T-helper 2 cell treated with Interferon-gamma antibody and Interleukin-4, amounts not matched to agents 100 ng/mL and 5 ng/mL, for 36 hours (primary cell): ENCODE measurements at regions not wholly inside any gene's neighbourhood (a gene's known extent, or its start where the extent isn't known, plus 50 kb on each side); places are given as distances from the start of the nearest gene placed in this dataset.

Experiments used
- intact Hi-C: fragments of 100-400 bp; cut with micrococcal nuclease; formaldehyde crosslinking; loops from one replicate; pipeline ENCODE4 v1.15.1; 2023

DNA sequence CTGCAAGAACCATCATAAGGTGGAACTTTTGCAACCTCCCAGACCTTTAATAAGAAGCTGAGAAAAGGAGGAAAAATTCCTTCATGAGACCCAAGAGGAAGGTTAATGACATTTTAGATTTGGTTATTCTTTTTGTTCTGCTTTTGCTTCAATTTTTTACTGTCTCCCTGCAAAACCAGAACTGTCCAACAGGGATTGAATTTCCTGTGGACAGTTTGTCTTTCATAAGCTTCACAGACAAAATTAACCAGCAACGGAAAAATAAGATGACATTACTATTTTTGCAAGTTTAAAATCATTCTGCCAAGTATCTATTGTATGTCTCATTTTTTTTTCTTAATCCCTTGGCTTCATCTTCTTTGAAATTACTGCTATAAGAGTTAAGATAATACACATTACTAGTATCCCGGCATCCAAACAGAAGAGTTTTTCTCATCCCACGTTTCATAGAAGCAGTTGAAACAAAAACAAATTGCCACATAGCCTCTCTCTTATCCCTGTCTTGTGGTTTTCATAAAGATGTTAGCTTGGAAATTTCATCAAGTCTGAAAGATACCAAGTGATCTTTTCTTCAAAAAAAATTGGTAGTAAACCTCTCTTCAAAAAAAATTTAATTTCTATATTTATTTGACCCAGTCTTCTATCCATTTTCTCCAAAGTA lies 465.3 kb upstream of the PTBP2 start:
- intact Hi-C loops, result no loop called here

DNA sequence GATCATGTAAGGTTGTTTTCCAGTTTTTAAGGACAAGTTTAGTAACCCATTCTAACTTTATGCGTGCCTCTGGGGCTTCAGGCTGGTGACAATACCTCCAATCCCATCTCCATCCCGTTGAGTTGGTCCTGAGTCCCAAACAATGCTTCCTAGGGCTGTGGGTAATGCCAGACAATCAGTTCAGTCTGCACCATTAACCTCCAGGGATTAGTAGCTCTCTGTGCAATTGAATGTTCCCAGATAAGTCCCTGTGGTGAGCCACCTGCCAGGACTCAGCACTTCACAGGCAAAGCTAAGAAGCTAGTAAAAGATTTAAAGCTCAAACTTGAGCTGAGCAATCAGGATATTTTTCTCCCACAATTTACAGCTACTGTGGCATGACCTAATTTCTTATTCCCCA lies 462.2 kb upstream of the PTBP2 start:
- intact Hi-C loops, result no loop called here

DNA sequence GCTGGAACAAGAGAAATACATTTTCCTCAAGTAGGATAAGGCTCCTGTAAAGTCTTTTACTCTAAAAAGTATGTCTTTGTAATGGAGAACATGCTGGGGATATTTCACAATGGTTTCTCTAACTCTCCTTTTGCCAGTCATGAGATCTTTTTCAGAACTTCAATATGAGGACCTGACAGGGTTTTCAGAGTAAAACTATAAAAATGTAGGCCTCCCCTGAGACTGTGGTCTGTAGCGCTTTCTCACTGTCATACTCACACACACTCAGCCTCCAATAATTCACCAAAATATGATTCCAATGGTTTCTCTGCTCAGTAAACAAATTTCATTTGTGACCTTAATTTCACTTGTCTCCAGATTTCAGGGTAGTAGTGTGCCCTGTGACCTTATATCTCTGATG lies 440.1 kb upstream of the PTBP2 start:
- intact Hi-C loops, result no loop called here

DNA sequence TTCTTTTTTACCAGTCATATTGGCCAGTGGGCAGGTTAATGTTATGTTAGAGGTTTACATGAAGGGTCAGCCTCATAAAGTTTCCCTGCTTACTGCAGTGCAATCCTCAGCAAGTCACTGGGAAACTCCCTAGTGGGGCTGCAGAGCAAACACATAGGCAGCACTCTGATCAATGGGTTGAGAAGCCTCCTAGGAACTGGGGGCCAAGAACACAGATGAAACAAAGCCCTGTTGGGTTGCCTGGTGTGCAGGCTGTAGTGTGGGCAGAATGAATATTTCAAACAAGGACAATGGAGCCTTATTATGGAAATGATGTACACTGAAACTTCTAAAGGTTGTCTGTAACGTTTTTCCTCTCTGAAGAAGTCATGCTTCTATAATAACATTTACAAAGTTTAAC lies 431.6 kb upstream of the PTBP2 start:
- intact Hi-C loops, result no loop called here

DNA sequence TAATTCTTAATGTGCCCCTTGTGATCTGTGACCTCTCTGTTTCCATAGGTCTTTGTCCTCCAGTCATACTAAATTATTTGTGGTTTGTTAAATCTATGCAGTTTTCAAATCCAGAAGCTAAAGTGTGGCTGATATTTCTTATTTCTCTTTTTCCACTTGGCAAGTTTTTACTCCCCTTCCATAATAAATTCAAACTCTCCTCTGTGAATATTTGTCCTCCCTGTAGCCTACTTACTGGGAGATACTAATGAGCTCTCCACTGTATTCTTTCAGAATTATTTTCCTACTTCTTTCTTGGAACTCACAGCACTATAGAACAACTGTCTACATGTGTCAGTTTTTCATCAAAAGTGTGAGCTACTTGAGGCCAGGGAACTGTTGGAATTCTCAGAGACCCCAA lies 430.8 kb upstream of the PTBP2 start:
- intact Hi-C loops, result no loop called here

DNA sequence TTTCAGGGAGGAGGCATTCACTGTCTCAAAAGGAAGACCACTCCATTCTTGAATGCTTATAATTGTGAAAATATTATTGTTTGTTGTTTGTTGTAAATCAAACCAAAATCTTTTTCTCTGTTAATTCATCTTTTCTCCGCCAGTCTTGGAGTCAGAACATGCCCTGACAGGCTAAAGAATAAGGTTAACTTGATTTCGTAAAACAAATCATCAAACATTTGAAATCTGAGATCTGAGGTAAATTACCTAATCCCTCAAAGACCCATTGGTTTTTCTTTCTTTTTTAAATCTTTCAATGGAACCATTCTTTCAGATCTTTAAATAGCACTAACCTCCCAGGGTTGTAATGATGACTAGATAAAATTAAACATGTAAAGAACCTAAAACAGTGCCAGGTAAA lies 430.1 kb upstream of the PTBP2 start:
- intact Hi-C loops, result no loop called here

DNA sequence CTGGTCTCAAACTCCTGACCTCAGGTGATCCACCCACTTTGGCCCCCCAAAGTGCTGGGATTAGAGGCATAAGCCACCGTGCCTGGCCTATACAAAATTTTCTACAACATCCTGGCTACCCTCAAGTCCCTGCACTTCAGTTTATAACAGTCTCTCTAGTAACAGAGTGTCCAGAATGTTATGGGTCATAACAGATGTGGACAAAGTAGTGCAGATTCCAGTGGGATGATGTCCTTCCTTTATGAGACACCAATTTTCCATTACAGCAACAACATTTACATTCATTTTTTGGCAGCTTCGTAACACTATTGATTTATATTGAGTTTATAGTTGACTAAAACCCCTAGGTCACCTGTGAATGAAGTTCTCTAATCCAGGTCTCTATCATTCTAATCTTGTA lies 429.4 kb upstream of the PTBP2 start:
- intact Hi-C loops, result no loop called here

DNA sequence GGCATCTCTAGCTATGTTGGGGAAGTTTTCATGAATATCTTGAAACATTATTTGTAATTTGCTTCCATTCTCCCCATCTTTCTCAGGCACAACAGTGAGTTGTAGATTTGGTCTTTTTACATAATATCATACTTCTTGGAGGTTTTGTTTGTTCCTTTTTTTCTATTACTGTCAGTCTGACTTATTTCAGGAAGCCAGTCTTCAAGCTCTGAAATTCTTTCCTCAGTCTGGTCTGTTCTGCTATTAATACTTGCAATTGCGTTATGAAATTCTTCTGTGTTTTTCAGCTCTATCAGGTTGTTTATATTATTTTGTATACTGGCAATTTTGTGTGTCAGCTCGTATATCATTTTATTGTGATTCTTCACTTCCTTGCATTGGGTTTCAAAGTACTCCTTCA lies 424.6 kb upstream of the PTBP2 start:
- intact Hi-C loops, result no loop called here

DNA sequence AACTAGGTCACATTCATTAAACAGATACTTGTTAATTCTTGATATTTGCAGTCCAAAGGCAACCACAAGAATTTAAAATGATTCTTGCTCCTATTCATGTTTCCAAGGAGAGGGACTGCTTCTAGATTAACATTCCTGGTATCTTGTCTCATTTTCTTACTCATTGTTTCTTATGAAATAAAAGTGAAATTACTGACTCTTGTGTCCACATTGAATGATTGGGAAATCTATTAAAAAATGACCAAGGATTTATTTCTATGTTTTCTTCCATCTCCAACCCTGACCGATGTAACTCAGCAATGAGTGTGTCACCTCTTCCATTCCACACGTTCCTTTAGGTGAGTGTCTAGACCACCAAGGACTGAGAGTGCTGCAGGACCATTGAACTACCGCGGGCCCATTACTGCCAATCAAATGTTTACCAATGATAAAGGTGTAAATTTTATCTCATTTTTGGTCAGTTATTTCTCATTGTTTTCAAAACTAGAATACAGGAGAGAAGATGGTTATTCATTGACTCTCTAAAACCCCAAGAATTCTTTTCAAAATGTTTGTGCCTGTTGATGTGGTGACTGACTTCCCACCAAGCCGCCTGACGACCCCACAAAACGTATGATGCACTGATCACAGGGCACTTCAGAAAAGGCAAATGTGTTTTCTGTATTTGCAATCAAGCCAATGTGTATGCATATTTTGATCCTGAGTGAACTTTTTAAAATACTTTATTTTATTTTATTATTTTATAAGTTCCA lies 414.6 kb upstream of the PTBP2 start:
- intact Hi-C loops, result no loop called here

DNA sequence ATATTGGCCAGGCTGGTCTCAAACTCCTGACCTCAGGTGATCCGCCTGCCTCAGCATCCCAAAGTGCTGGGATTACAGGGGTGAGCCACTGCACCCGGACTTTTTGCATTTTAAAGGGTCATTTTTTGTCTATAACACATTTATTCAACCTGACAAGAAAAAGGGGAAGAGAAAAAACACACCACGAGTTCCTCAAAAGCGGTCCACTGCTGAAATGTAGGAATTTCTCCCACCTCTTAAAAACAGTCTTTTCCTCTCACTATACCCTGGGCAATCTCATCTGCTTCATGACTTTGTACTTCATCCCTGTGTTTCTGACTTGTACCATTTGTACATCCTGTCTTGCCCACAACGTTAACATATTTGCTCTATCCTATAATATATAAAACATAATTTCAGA lies 413.3 kb upstream of the PTBP2 start:
- intact Hi-C loops, result no loop called here

DNA sequence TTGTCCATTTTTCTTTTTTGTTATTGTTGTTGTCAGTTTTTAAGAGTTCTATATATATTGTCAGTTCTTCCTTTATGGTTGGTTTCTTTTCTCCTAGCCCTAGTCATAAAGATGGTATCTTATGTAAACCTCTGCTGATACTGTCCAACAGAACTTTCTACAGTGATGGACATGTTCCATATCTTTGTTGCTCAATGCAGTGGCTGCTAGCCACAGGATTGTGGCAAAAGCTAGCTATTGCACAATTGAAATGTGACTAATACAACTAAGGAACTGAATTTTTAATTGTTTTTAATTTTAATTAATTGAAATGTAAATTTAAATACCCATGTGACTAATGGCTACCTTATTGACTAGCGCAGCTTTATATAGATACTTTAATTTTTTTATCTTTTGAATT lies 411.8 kb upstream of the PTBP2 start:
- intact Hi-C loops, result no loop called here

DNA sequence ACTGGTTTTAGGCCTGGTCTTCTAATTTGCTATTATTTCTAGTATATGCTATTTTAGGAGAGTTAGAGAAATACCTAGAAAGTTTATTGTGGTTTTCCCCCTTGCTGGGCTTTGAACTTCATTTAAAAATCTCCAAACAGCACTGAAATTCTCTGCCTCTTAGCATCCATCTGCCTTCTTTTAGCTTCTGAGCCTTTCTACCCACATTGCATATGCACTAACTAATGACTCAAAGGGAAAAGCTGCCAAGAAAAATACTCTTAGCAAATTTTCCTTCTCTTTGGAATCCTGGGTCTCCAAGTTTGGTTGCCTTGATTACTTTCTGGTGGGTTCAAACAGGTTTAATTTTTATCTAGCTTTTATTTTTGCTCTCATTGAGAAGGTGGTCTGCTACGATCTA lies 408.4 kb upstream of the PTBP2 start:
- intact Hi-C loops, result no loop called here

DNA sequence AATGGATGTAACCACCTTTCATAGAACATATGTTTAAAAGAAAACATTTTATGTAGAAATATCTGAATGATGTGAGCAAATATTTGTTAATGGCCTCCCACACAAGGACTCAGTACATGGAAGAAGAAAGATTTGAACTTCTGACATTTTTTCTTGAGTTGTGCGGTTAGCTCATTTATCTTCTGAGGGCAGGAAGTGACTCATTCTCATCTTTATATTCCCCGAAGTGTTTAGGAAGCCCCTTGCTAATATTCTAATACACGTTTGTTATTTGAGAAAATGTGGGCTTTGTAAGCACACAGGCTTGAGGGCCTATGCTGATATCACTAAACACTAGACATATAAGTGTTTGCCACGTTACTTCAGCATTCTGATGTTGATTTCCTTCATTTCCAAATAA lies 392.5 kb upstream of the PTBP2 start:
- intact Hi-C loops, result no loop called here

DNA sequence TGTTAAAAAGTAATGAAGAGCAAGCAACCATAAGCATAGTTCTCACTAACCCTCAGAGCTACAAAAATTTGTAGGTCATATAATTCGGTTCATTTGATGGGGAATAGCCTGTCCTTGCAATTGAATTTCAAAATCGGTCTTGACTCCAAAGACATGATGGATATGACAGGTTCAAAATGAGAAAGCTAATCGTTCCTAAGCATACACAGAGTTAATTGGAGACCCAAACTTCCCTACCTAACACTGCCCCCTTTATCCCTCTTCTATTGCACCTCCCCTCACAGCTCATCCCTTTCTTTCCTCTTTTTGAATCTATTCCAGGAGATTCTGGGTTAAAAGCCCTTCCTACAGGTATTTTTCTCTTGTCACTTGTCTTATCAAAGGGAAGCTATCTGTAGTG lies 390.0 kb upstream of the PTBP2 start:
- intact Hi-C loops, result no loop called here

DNA sequence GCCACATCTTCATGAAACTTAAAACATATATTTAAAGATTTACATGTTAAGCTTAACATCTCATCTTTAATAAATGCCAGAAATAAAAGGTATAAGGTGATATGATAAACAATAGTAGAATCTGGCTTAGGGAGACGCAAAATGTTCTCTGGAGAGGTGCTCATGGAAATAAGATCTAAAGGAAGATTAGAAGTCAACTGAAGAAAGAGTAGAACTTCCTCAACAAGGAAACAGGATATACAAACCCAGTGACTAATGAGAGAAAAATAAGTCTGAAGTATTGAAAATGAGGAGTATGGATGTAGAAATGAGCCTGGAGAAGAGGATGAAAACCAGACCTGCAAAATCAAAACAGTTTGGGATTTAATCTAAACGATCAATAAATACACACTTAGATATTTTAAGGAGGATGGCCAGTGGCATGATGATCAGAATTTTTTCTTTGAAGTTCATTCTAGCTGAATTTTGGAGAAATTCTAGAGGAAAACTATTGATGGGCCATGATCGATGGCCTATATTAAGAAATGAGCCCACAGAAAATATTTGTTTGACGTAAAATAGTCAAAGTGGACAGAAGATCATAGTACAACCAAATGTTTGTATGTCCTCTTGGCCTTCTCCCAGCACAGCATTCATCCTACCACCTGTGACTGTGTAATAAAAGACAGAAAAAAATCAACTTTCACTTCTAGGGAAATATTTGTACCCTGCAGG lies 387.9 kb upstream of the PTBP2 start:
- intact Hi-C loops, result no loop called here

DNA sequence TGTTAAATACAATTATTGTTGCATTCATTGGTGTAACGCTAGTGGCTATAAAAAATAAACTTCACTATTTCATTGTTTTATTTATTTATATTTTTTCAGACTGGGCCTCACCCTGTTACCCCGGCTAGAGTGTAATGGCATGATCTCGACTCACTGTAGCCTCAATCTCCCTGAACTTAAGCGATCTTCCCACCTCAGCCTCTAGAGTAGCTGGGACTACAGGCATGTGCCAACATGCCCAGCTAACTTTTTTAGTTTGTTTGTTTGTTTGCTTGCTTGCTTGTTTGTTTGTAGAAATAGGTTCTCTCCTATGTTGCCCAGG lies 387.4 kb upstream of the PTBP2 start:
- intact Hi-C loops, result no loop called here

DNA sequence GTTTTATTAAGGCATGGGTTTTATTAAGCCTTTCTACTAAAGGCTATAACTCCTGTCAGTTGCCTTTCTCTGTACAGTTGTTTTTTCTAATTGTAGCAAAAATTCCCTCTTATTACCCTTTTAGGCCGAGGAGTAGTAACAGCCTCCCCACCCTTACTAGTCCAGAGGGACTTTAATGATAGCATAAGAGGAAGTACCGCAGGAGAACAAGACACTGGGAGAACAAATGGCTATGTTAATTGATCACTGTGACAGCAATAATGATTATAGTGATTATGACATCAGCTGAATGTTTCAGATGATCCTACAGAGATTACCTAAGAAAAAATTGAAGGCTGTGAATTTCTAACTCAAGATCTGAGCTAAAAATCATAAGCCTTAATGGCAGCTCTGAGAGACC lies 383.0 kb upstream of the PTBP2 start:
- intact Hi-C loops, result no loop called here

DNA sequence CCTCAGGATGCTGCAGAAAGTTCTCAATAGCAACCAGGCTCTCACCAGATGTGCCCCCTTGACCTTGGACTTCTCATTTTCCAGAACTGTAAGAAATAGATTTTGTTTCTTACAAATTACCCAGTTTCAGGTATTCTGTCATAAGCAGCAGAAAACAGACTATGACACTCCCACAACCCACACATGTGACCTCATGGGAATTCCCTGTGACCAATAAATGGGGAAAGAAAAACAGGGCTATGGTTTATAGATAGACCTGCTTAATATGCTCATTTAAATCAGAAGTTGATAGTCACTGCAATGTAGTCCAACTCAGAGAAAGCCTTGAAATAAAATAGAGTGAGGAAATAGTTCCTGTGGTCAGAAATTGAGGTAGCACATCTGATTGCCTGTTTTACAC lies 380.9 kb upstream of the PTBP2 start:
- intact Hi-C loops, result no loop called here

DNA sequence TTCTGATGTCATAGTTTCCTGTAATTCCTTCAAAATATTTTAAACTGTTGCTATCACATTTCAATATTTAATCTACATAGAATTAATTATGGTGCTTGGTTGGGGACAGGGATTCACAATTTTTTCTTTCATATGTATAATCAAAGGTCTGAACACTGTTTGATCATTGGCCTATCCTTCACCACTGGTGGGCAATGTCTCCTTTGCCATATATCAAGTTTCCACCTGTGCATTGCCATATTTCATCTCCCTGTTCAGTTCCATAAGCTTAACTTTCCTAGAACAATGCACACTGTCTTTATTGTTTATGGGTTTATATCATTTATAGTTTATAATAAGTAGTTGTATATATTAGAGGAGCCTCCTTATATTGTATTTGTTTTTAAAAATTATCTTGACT lies 374.9 kb upstream of the PTBP2 start:
- intact Hi-C loops, result no loop called here

DNA sequence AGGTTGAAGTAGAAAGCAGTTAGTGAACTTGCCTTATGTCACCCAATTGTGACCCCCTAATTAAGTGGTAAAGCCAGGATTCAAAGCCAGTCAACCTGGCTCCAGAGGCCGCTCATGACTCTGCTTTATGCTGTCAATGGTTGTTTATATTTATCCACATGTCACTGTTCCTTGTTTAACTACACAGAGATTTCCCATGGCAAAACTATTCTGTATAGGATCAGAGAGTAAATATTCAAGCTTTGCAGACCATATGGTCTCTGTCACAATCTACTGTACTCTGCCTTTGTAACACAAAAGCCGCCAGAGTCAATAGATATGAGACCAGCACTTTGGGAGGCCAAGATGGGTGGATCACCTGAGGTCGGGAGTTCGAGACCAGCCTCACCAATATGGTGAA lies 371.7 kb upstream of the PTBP2 start:
- intact Hi-C loops, result no loop called here

DNA sequence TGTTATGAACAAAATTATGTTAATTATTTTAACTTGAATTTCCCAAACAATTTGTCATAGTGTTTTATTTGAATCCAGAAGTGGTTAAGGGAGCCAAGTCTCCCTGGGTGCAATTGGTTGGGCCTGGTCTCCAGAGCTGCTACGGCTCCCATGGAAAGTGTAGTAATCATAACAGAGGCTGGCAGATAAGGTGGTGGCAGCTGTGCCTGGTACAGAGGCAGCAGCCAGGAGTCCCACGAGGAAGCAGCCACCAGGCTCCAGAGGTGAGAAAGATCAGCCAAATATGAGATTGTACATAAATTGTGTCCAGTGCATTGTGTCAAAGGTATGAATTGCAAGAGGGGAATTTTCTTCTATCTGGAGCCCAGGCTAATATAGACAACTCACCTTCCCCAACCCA lies 368.9 kb upstream of the PTBP2 start:
- intact Hi-C loops, result no loop called here

DNA sequence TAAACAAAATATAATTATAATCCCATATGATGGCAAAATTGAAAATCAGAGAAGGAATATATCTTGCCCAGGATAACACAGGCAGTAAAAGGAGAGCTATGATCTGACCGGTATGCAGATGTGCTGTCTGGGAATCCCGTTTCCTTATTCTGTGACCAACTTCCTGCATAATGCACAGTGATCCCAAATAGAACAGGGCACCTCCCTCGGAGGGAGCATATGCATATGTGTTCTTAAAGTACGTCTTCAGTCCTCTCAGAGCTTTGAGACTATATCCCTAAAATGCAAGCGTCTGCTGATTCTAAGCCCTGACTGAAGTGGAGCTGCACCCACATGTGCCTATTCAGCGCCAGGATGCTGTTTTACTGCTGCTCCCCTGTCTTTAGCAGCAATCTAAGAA lies 366.1 kb upstream of the PTBP2 start:
- intact Hi-C loops, result no loop called here

DNA sequence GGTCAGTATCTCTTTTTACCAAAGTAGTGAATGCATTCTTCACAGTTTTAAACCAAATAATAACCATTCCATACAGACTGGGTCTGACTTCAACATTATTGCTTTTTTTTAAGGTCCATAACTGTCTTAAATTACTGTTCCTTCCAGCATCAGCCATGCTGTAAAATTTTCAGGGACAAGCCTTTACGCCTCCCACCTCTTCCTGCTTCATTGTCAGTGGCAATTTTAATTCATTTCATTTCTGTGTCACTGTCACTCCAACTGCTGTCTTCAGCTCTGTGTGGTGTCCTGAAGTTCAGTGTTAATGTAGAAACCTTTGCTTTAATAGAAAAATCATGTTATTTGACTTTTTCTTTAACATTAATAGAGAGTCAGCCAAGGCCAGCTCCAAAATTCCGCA lies 365.6 kb upstream of the PTBP2 start:
- intact Hi-C loops, result no loop called here
